ENCODE measurements at regions not wholly inside any gene's neighbourhood (a gene's known extent, or its start where the extent isn't known, plus 50 kb on each side); places are given as distances from the start of the nearest gene placed in this dataset.

DNA sequence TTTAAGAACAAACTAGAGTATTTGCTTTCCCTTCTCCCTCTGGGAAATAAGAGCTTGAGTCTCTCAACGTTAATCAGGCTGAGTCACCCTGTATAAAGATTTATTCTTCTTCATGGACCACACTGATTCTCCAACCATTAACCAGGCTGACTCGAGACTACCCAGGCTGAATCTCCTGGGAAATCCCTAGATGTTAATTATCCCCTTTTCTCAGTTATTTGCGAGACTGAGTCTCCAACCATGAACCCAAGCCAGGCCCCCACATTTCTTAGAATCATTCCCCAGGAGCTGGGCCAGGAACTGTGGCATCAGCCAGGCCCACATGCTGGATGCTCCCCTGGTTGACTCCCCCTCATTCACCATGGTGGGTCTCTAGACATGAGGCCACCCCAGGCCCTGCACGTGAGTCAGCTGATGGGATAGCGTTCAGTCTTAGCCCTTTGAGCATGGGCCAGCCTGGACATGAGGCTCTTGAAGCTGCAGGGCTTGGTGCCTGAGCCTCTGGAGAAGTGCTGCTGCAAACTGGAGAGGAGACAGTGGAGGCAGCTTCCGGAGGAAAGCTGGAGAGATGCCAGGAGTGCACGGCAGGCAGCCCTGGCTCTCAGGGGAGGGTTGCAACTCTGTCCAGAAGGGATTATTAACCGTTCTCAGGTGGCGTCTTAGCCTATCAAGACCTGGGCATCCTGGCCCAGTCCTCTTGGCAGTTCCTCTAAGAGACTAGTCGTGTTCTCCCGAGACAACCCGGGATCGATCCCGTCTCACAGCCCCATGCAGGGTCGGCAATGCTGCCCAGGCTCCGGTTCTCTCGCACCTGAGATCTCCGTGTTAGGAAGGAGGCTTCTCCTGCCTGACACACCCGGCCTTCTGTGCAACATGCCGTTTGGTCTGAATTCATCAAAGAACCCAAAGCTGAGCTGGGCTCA lies 296.6 kb downstream of the ADGRD1 start:
- Mint-ChIP-seq H3K27me3 (ENCODE audit: low read depth) (peaks cover 30% of the 10 kb centered on the region), H3K9me3 (peaks cover 7% of the 10 kb centered on the region), H3K36me3 (ENCODE audit: low read depth) (no peaks in the 10 kb centered on the region)

DNA sequence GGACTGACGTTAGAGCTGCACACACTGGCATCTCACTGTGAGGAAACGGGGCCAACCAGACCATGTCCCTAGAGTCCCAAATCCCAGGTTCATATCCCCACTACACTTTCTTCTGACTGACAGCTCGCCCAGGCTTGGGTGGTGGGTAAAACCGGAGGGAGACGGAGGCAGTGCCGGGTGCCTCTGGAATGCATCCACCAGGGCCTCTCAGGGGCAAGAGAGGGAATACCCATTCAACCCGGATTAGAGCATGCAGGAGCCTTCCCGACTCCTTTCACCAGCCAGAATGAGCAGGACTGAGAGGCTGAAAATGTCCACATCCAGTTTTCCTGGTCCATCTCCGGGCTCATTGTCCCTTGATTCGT lies 297.2 kb downstream of the ADGRD1 start:
- no peak overlapping the region for H3K4me3 Mint-ChIP-seq
- H3K4me1 Mint-ChIP-seq: peaks cover 14% of the 10 kb centered on the region
- peaks cover 7% of the 10 kb centered on the region for H3K9me3 Mint-ChIP-seq
- no peak for TF ChIP-seq CTCF (IDR thresholded peaks at IDR 0.05; ENCODE audit: unreplicated experiment in 3 of 3)
- no peaks in the 10 kb centered on the region for H3K36me3 Mint-ChIP-seq (ENCODE audit: low read depth)
- H3K27me3 Mint-ChIP-seq (ENCODE audit: low read depth): peaks cover 30% of the 10 kb centered on the region
- H3K27ac Mint-ChIP-seq: no peak overlapping the region

More for the DNA sequence above, 296.6 kb downstream of the ADGRD1 start:
- H3K27ac Mint-ChIP-seq: peak overlapping the region in 2 of 3 experiments; percentile 51 to 54
- H3K4me1 Mint-ChIP-seq: peaks cover 14% of the 10 kb centered on the region
- H3K4me3 Mint-ChIP-seq: no peak overlapping the region
- no peak for TF ChIP-seq CTCF (IDR thresholded peaks at IDR 0.05; ENCODE audit: unreplicated experiment in 3 of 3)

DNA sequence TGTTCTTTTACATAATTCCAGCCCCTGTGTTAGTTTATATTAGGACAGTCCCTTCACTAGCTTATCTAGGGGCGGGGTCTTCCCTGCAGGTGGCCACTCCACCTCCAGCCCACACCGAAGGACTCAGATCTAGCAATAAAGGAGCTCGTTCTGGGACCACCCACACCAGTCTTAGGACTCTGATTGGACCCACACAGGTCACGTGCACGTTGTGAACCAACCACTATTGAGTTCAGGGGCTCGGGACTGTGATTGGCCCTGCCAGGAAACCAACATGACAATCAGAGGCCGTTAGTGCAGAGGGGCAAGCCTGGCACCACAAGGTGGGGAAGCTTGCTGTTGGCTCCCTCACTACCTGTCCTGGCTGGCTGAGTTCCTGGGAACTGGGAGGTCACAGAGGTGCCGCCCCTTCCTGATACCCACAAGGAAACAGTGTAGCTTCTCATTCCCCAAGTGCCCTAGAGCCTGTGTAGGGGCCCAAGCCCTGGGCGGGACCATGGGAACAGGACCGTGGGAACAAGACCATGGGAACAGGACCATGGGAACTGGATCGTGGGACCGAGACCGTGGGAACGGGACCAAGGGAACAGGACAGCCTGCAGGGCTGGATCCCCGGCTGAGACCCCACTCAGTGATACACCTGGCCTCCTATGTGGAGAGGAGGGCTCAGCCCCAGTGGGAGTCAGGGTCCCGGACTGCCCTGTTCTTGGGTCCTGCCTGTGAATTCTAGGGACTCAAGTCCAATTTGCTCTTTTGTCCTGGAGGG lies 297.8 kb downstream of the ADGRD1 start:
- Mint-ChIP-seq H3K4me3 (no peak overlapping the region), H3K9me3 (peaks cover 7% of the 10 kb centered on the region), H3K27me3 (ENCODE audit: low read depth) (peaks cover 30% of the 10 kb centered on the region), H3K36me3 (ENCODE audit: low read depth) (no peaks in the 10 kb centered on the region), H3K27ac (no peak overlapping the region), H3K4me1 (peaks cover 14% of the 10 kb centered on the region)
- TF ChIP-seq CTCF (IDR thresholded peaks at IDR 0.05; ENCODE audit: unreplicated experiment in 3 of 3): no peak

- Mint-ChIP-seq H3K9me3 (peaks cover 7% of the 10 kb centered on the region), H3K27ac (no peak overlapping the region), H3K4me3 (no peak overlapping the region), H3K4me1 (peaks cover 9% of the 10 kb centered on the region), H3K36me3 (ENCODE audit: low read depth) (no peaks in the 10 kb centered on the region), H3K27me3 (ENCODE audit: low read depth) (peaks cover 23% of the 10 kb centered on the region)
- TF ChIP-seq CTCF (IDR thresholded peaks at IDR 0.05; ENCODE audit: unreplicated experiment in 3 of 3): no peak
Measured at GRCh38 chr12:131253376-131254026, 299.8 kb downstream of the ADGRD1 start.

- H3K4me3 Mint-ChIP-seq: no peak overlapping the region
- no peaks in the 10 kb centered on the region for H3K36me3 Mint-ChIP-seq (ENCODE audit: low read depth)
- peaks cover 7% of the 10 kb centered on the region for H3K9me3 Mint-ChIP-seq
- no peak for TF ChIP-seq CTCF (IDR thresholded peaks at IDR 0.05; ENCODE audit: unreplicated experiment in 3 of 3)
- peaks cover 9% of the 10 kb centered on the region for H3K4me1 Mint-ChIP-seq
- peaks cover 19% of the 10 kb centered on the region for H3K27me3 Mint-ChIP-seq (ENCODE audit: low read depth)
- H3K27ac Mint-ChIP-seq: no peak overlapping the region
Measured at GRCh38 chr12:131254374-131254773, 300.7 kb downstream of the ADGRD1 start.
